ENCODE measurements at regions not wholly inside any gene's neighbourhood (a gene's known extent, or its start where the extent isn't known, plus 50 kb on each side); places are given as distances from the start of the nearest gene placed in this dataset.
"Not testable (repeated sequence)": the region's sequence is repeated elsewhere in the genome, so short reads cannot be mapped to it uniquely, and the experiment has no call there.

DNA sequence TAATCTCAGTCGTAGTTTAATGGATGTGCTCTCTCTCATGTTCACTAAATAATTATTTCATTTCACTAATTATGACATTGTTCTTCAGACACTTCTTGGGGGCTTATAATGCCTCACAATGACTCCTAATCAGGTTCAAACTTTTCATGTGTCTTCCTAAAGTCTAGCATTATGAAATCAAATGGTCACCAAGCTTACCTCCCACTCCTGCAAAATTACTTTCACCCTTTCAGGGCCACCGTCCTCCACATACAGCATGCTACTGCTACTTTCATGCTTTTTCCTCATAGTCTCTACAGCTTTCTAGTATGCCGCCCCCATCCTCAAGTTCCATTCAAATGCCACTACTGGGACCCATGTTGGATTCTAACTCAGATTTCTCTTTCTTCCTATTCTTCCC, 59.8 kb upstream of the C1orf53 start:
- peaks cover 3% of the 10 kb centered on the region for H3K27me3 Mint-ChIP-seq (ENCODE audit: insufficient read depth)
- TF ChIP-seq, protein P1, sequence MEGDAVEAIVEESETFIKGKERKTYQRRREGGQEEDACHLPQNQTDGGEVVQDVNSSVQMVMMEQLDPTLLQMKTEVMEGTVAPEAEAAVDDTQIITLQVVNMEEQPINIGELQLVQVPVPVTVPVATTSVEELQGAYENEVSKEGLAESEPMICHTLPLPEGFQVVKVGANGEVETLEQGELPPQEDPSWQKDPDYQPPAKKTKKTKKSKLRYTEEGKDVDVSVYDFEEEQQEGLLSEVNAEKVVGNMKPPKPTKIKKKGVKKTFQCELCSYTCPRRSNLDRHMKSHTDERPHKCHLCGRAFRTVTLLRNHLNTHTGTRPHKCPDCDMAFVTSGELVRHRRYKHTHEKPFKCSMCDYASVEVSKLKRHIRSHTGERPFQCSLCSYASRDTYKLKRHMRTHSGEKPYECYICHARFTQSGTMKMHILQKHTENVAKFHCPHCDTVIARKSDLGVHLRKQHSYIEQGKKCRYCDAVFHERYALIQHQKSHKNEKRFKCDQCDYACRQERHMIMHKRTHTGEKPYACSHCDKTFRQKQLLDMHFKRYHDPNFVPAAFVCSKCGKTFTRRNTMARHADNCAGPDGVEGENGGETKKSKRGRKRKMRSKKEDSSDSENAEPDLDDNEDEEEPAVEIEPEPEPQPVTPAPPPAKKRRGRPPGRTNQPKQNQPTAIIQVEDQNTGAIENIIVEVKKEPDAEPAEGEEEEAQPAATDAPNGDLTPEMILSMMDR (IDR thresholded peaks at IDR 0.05), result no peak
- no peaks in the 10 kb centered on the region for H3K36me3 Mint-ChIP-seq (ENCODE audit: low read depth)
- no peak for DNase-seq
- H3K9me3 Mint-ChIP-seq, result no peaks in the 10 kb centered on the region
- H3K27ac Mint-ChIP-seq, result no peak overlapping the region
- H3K4me1 Mint-ChIP-seq (ENCODE audit: low read depth), result peaks cover 63% of the 10 kb centered on the region
- H3K4me3 Mint-ChIP-seq, result no peak overlapping the region

DNA sequence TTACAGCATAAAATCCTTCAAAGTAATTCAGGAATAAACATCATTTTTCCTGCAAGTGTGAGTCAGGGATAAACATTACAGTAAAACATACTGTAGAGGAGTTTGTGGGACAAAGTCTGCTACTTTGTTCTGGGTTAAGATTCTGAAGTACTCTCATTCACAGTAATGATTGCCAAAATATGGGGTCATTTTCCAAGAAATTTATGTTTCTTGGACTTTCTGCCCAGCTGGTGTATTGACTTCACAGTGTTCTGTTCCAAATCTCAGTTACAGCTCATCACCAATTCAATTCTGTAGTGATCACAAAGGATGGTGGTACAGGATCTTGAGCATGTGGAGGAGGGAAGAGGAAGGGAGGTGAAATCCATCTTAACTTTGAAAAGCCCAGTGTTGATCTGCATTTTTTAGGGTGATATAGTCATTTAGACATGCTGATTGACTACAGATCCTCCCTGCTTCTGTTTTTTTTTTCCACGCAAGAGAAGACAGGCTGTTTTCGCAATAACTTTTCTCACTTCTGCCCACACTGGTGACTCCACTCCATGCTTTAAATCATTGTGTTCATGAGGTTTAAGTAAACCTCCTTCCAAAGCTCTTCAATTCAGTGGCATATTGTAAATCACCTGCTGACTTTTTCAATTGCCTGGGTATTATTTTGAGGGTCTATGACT, 60.4 kb upstream of the C1orf53 start:
- Mint-ChIP-seq H3K4me1 (ENCODE audit: low read depth) (peaks cover 64% of the 10 kb centered on the region), H3K4me3 (peak overlapping the region; percentile 39; the same call in 1 of the 2 replicates), H3K27me3 (ENCODE audit: insufficient read depth) (peaks cover 1% of the 10 kb centered on the region), H3K36me3 (ENCODE audit: low read depth) (no peaks in the 10 kb centered on the region), H3K27ac (peak overlapping the region; percentile 53), H3K9me3 (no peaks in the 10 kb centered on the region)
- DNase-seq, result no peak
- TF ChIP-seq, protein P1 (IDR thresholded peaks at IDR 0.05), result no peak

DNA sequence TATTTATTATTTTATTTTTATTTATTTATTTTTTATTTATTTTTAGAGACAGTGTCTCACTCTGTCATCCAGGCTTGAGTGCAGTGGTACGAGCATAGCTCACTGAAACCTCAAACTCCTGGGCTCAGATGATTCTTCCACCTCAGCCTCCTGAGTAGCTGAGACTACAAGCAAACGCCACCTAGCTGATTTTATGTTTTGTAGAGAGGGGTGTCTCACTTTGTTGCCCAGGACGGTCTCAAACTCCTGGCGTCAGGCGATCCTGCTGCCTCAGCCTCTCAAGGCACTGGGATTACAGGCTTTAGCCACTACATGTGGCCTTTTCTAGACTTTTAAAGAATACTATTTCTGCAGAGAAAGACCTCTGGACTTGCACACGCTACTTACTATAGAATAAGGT, 61.3 kb upstream of the C1orf53 start:
- H3K27me3 Mint-ChIP-seq (ENCODE audit: insufficient read depth), result peaks cover 1% of the 10 kb centered on the region
- H3K9me3 Mint-ChIP-seq, result no peaks in the 10 kb centered on the region
- no peak overlapping the region for H3K27ac Mint-ChIP-seq
- TF ChIP-seq, protein P1 (IDR thresholded peaks at IDR 0.05), result no peak; the same call in 1 of the 2 replicates
- DNase-seq, result no peak
- no peaks in the 10 kb centered on the region for H3K36me3 Mint-ChIP-seq (ENCODE audit: low read depth)
- H3K4me3 Mint-ChIP-seq, result no peak overlapping the region
- peaks cover 64% of the 10 kb centered on the region for H3K4me1 Mint-ChIP-seq (ENCODE audit: low read depth)

DNA sequence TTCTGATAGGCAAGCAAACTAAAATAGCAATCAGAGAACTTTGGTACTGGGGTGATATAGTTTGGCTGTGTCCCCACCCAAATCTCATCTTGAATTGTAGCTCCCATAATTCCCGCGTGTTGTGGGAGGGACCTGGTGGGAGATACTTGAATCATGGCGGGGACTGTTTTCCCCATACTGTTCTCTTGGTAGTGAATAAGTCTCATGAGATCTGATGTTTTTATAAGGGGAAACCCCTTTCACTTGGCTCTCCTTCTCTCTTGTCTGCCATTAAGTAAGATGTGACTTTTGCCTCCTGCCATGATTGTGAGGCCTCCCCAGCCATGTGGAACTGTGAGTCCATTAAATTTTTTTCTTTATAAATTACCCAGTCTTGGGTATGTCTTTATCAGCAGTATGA, 62.6 kb upstream of the C1orf53 start:
- H3K4me3 Mint-ChIP-seq; H3K27me3 Mint-ChIP-seq (ENCODE audit: insufficient read depth); DNase-seq; H3K9me3 Mint-ChIP-seq; H3K36me3 Mint-ChIP-seq (ENCODE audit: low read depth): not testable (repeated sequence)
- H3K27ac Mint-ChIP-seq, result 0 out of 2 replicates have a peak overlapping the region, but pooled peaks have one; percentile 6
- H3K4me1 Mint-ChIP-seq (ENCODE audit: low read depth), result peaks cover 55% of the 10 kb centered on the region

DNA sequence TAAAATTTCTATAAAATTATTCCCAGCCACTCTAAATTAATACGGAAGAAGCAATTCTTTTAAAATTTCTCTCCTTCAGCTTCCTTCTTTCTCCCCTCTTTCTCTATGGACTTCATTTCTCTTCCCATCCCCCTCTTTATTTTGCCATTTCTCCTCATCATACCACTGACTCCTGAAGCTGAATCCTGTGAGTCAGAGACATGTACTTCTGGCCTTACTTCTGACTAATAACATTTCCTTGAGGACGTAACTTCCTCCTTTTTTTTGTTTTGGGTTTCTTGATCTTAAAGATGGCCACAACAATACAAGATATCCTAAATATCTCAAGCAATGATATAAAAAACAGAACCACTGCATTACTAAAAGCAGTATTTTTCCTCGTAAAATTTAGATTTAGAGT, 63.6 kb upstream of the DENND1B start:
- H3K36me3 Mint-ChIP-seq (ENCODE audit: low read depth), result peaks cover 8% of the 10 kb centered on the region; the same call in 1 of the 2 replicates
- TF ChIP-seq, protein P1 (IDR thresholded peaks at IDR 0.05), result no peak
- H3K27me3 Mint-ChIP-seq (ENCODE audit: insufficient read depth), result no peaks in the 10 kb centered on the region; the same call in 1 of the 2 replicates
- peak overlapping the region; percentile 80 for H3K27ac Mint-ChIP-seq
- peaks cover 52% of the 10 kb centered on the region for H3K4me1 Mint-ChIP-seq (ENCODE audit: low read depth)
- DNase-seq, result peak; percentile 76
- no peaks in the 10 kb centered on the region; the same call in 1 of the 2 replicates for H3K9me3 Mint-ChIP-seq
- peak overlapping the region; percentile 16 for H3K4me3 Mint-ChIP-seq

DNA sequence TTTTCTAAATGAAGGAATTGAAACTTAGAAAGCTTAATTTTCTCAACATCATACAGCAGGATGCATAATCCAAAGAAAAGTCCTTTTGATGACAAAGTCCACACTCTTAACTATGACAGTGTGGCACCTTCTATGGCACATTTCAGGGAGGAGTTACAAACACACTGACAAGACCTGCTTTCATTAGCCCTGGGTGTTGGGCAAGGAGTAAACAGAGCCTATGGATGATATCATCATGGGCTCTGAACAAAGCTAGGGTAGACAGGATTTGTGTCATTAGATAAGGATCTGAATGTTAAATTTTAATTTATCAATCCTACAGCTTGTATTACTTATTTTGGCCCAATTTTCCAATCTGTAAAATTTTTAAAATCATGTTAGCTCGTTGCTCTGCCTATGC, 62.6 kb upstream of the DENND1B start:
- H3K27ac Mint-ChIP-seq, result peak overlapping the region; percentile 80
- no peaks in the 10 kb centered on the region; the same call in 1 of the 2 replicates for H3K27me3 Mint-ChIP-seq (ENCODE audit: insufficient read depth)
- no peaks in the 10 kb centered on the region; the same call in 1 of the 2 replicates for H3K9me3 Mint-ChIP-seq
- H3K4me3 Mint-ChIP-seq, result peak overlapping the region; percentile 32; the same call in 1 of the 2 replicates
- no peak for DNase-seq
- TF ChIP-seq, protein P1 (IDR thresholded peaks at IDR 0.05), result no peak
- peaks cover 8% of the 10 kb centered on the region; the same call in 1 of the 2 replicates for H3K36me3 Mint-ChIP-seq (ENCODE audit: low read depth)
- H3K4me1 Mint-ChIP-seq (ENCODE audit: low read depth), result peaks cover 45% of the 10 kb centered on the region

DNA sequence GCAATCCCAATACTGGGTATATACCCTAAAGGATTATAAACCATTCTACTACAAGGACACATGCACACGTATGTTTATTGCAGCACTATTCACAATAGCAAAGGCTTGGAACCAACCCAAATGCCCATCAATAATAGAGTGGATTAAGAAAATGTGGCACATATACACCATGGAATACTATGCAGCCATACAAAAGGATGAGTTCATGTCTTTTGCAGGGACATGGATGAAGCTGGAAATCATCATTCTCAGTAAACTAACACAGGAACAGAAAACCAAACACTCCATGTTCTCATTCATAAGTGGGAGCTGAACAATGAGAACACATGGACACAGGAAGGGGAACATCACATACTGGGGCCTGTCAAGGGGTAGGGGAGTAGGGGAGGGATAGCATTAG, 61.1 kb upstream of the DENND1B start:
- H3K9me3 Mint-ChIP-seq; H3K4me3 Mint-ChIP-seq; H3K27me3 Mint-ChIP-seq (ENCODE audit: insufficient read depth); H3K36me3 Mint-ChIP-seq (ENCODE audit: low read depth); H3K27ac Mint-ChIP-seq; DNase-seq: not testable (repeated sequence)
- peaks cover 29% of the 10 kb centered on the region for H3K4me1 Mint-ChIP-seq (ENCODE audit: low read depth)

DNA sequence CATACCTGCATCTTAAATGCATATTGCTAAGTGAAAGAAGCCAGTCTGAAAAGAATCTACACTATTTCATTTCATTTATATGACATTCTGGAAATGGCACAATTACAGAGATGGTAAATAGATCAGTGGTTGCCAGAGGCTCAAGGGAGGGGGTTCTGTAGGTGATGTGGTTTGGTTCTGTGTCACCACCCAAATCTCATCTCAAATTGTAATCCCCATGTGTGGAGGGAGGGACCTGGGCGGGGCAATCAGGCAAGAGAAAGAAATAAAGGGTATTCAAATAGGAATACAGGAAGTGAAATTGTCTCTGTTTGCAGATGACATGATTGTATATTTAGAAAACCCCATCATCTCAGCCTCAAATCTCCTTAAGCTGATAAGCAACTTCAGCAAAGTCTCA, 53.7 kb upstream of the DENND1B start:
- not testable (repeated sequence) for DNase-seq; H3K27ac Mint-ChIP-seq; H3K27me3 Mint-ChIP-seq (ENCODE audit: insufficient read depth); H3K36me3 Mint-ChIP-seq (ENCODE audit: low read depth); H3K4me1 Mint-ChIP-seq (ENCODE audit: low read depth); H3K4me3 Mint-ChIP-seq
- peaks cover 17% of the 10 kb centered on the region for H3K9me3 Mint-ChIP-seq
